Stimulated activated CD8-positive, alpha-beta memory T cell treated with anti-CD3 and anti-CD28 coated beads, Interleukin-15, amount 100 ng/mL, for 48 hours (primary cell): ENCODE measurements at regions not wholly inside any gene's neighbourhood (a gene's known extent, or its start where the extent isn't known, plus 50 kb on each side); places are given as distances from the start of the nearest gene placed in this dataset.
"Not testable (repeated sequence)": the region's sequence is repeated elsewhere in the genome, so short reads cannot be mapped to it uniquely, and the experiment has no call there.

Experiments used
- DNase-seq, 2 donors: peaks; one replicate each; pipeline ENCODE4 v3.0.0-alpha.2; 2020; ENCODE audit warnings: low read depth in 2 of 2

DNA sequence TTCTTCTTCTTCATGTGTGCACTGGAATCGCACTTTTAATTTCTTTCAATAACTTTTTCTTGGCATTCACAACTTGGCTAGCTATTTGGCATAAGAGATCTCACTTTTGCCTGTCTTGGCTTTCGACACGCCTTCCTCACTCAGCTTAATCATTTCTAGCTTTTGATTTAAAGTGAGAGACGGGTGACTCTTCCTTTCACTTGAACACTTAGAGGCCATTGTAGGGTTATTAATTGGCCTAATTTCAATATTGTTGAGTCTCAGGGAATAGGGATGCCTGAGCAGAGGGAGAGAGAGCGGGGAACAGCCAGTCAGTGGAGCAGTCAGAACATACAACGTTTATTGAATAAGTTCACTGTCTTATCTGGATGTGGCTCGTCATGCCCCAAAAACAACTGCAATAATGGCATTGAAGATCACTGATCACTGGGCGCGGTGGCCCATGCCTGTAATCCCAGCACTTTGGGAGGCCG is 200.3 kb downstream of the SEC14L1 start:
- DNase-seq = no peak

DNA sequence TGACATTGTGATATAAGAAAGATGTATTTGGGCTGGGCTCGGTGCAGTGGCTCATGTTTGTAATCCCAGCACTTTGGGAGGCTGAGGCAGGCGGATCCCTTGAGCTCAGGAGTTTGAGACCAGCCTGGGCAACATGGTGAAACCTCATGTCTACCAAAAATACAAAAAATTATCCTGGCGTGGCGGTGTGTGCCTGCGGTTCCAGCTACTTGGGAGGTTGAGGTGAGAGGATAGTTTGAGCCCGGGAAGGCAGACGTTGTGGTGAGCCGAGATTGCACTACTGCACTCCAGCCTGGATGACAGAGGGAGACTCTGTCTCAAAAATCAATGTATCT is 201.9 kb downstream of the SEC14L1 start:
- not testable (repeated sequence) for DNase-seq

DNA sequence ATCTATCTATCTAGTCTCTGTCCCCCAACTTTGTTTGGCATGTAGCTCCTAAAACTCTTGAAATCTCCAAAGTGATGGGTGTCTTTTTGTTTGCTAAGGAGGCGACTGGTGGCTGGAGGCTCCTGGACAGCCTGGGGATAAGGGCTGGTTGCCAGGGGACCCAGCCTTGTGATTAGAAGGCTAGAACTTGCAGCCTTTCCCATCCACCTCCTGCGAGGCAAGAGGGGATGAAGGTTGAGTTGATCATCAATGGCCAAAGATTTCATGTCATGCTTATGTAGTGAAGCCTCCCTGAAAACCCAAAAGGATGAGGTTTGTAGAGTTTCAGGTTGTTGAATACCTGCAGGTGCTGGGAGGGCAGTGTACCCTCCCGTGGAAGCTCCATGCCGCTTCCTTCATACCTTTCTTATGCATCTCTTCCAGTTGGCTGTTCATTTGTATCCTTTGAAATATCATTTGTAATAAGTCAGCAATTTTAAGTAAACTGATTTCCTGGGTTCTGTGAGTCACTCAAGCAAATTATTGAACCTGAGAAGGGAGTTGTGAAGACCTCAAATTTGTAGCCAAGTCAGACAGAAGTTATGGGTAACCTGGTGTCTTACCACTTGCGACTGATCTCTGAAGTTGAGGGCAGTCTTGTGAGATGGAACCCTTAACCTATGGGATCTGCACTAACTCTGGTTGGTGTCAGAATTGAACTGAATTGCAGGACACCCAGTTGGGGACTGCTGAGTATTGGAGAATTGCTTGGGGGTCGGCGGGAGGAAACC is 202.4 kb downstream of the SEC14L1 start:
- no peak for DNase-seq

DNA sequence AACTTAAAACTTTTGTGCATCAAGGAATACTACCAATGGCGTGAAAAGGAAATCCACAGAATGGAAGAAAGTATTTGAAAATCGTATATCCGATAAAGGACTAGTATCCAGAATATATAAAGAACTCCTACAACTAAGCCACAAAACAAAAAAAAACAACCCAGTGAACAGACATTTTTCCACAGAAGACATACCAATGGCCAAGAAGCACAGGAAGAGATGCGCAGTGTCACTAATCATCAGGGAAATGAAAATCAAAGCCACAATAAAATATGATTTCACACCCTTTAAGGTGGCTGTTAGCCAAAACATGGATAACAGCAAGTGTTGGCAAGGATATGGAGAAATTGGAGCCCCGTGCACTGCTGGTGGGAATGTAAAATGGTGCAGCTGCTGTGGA is 203.3 kb downstream of the SEC14L1 start:
- DNase-seq = no peak

DNA sequence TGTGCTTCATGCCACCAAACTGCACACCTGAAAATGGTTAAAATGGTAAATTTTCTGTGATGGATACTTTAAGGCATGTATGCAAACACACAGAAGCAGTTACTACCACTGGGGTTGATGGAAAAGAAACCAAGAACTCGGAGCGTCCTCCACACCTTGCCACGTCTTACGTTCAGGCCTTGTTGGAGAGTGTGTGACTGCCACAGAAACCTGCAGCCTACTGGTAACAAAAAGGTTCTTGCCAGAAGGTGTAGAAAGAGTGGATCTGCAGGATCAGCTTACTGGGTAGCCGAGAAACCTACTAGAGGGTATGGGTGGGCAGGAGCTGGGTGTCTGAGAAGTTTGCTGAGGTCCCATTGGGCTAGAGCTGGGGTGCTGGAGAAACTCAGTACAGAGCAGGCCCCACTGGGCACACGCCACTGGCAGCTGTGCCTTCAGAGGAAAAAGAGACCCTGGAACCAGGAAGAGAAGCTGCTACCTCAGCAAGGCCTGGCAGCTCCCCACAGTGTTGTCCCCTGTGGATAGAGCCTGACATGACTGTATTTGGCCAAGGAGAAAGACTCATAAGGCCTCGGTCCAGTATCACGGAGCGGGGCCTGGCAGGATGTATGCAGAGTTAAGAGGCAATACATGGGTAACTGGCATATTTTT is 204.6 kb downstream of the SEC14L1 start:
- DNase-seq = no peak

DNA sequence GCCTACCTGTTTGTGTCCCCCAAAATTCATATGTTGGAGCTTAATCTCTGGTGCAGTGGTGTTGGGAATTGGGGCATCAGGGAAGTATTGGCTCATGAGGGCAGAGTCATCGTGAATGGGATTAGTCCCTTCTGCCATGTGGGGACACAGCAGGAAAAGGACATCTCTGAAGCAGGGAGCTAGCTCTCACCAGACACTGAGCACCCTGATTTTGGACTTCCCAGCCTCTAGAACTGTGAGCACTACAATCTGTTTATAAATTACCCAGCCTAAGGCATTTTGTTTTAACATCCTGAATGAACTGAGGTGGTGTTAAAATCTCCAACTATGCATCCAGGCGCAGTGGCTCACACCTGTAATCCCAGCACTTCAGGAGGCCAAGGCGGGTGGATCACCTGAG is 206.0 kb downstream of the SEC14L1 start:
- DNase-seq = no peak

DNA sequence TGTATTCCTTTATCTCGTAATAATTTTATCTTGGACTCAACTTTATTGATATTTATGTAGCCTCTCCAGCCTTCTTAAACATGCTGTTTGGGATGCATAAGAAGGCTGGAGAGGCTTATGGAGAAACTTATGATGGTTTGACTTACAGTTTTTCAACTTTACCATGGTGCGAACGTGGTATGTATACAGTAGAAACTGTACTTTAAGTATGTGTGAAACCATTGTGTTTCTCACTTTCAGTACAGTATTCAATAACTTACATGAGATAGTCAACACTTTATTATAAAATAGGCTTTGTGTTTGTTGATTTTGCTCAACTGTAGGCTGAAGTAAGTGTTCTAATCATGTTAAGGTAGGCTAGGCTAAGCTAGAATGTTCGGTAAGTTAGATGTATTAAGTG is 206.8 kb downstream of the SEC14L1 start:
- no peak for DNase-seq

DNA sequence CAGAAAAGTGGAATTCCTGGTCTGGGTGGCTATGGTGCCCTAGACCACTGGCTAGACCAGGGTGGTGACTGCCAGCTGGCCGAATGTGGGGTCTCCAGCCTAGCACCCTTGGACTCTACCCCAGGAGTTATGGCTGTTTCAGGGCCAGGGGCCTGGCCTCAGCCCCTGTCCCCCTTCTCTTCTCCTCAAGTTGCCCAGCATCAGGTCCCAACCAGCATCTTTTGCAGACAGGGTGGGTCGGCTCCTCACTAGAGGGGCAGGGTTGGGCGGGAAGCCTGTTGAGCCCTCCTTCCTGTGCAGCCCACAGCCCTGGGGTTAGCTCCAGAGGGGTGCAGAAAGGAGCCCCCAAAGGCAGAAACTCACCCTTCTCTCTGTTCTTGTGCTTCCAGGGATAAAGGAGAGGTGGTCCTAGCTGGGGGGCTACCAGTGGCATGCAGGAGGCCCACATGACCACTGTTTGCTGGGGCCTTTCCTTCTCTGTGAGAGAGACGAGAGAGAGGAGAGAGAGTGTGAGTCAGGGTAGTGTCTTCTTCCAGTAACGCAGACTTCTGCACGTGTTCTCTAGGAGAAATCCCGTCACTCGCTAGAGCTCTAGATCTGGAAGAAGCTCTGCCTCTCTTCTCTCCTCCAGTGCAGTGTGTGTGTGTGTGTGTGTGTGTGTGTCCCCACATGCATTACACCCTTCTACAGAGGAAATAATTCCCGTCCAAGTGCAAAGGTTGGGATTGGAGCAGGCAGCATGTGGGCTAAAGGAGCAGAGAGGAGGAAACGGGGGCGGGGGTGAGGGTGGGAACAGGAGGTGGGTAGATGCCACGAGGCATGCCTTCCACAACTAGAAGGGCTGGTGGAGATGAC is 209.4 kb downstream of the SEC14L1 start:
- DNase-seq = no peak

DNA sequence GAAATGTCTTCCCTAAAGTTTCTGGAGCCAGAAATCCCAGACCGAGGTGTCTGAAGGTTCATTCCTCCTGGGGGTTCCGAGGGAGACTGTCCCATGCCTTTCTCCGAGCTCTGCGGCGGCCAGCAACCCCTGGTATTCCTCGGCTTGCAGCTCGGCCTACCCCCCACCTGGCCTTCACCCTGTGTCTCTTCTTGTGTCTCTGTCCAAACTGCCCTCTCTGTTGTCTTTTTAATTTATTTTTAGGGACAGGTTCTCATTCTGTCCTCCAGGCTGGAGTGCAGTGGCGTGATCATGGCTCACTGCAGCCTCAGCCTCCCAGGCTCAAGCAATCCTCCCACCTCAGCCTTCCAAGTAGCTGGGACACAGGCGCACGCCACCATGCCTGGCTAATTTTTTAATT is 211.7 kb downstream of the SEC14L1 start:
- no peak for DNase-seq

DNA sequence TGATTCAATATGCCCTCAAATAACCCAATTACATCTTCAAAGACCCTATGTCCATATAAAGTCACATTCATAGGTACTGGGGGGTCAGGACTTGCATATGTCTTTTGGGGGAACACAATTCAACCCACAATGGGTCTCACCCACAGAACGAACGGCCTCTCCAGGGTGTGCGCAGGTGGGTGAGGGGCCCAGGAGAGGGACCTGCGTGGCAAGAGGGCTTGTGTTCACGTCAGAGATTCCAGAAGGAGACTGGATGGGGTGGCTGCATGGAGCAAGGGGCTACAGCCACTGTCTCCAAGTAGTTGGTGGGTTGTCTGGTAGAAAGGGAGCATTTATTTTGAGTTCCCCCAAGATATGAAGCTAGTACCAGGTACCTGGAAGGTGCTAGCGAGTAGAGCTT is 212.2 kb downstream of the SEC14L1 start:
- DNase-seq = no peak

DNA sequence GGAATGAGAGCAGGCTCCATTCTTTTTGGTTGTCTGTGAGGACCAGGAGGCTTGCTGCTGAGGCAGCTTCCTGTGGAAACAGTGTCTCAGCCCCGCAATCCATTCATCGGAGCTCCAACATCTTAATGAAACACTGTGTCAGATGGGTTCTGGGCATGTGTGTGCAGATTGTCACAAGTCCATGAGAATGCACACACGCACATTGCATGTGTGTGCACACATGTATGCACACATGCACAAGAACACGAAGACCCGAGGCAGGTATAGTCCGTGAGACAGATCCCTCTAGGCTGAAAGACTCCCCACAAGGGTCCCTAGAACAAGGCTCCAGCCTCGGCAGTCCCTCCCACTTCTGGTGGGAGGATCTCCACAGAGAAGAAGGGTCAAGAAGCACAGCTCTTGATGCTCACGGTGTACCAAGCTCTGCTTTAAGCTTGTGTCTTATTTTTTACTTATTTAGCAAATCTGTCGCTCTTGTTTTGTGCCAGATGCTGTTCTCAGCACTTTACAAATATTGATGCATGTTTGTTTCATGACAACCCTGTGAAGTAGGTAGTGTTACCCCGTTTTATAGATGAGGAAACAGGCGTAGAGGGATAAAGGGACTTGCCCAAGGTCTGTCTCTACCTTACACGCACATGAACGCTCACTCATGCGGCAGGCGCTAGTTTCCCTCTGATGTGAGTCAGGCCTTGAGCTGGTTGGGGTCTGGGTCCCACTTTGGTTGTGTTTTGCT is 213.1 kb downstream of the SEC14L1 start:
- no peak for DNase-seq

DNA sequence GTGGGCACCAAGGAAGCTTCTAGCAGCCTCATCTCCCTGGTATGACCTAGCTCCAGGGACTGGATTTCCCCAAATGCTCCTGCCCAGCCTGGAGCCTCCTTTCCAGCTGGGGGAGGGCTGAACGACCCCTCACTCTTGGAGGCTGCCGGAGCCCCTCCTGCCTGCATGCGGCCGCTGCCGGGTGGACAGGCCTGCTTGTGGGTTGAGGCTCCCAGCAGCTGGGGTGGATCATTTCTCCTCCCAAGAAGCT is 213.6 kb downstream of the SEC14L1 start:
- no peak for DNase-seq

DNA sequence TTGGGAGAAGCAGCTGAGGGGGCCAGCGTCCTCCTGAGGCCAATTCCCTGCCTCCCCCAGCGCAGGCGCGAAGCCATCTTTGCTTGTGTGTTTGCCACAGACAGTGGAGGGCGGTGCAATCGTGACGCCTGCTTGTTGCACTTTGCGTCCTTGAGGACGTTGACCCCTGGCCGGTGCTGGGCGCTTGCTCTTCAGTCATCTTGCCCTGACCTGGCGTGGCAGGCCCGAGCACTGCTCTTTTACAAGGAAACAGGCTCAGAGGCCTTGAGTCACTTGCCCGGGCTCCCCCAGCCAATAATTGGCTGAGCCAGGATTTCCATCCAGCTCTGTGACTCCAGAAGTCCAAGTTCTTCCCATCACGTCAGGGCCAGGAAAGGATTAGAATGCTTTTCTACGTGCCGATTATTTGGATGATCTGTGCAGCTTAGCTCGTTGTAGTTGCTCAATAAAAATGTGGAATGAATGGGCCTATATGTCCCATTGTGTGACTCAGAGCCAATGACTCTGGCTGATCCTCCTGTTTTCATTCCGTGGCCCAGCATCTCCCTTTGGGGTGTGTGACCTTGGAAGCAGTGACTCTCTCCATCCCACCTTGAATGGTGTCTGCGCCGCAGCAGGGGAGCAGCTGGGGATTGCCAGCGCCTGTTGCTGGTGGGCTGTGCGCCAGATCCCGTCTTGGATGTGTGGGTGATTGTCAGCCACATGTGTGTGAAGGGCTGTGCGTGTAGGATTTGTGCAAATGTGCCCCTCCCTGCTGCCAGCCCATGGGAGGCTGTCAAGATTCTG is 214.1 kb downstream of the SEC14L1 start:
- DNase-seq = no peak

DNA sequence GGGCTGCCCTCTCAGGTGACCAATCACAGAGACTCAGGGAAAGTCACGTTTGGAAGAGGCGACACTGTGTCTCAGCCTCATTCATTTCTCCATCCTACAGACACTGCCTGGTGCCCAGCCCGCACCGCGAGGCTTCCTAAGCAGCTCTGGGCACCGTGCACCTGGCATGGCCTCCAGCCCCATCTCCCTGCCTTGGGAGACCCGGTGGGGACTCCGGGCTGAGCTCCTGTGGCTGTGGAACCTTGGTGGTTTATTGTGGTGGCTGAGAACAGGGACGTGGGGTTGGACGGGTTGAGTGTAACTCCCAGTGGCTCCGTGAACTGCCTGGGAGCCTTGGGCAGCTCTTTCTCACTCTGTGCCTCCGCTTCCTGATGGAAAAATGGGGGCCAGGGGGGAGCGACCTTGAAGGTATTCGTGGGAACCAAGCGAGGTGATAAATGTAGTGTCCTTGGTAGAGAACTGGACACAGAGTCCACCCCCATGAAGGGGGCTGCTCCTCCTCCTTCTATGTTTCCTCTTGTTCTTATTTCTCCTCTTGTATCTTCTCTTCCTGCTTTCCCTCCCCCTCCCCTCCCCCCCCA is 215.4 kb downstream of the SEC14L1 start:
- no peak for DNase-seq

DNA sequence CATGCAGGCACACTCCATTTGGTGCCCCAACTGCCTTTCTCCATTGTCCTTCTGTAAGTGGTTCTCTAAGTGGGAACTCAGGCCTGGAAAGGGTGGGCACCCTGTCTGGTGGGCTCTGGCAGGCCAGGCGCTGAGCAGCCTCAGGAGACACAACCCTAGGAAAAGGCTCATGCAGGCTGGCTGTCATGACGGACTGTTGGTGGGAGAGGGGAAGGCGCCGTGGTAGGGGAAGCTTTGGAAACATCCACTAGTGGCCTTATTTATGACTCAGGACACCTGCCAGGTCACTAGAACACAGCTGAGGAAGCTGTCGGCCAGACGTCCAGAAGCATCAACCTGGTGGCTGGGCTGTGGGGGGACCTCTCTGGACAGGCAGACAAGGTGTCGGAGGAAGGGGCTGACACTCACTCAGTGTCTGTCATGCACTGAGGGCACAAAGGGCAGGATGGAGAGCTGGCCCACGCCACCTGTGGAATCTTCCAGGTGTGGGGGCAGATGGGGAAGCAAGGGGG is 216.0 kb downstream of the SEC14L1 start:
- no peak for DNase-seq

DNA sequence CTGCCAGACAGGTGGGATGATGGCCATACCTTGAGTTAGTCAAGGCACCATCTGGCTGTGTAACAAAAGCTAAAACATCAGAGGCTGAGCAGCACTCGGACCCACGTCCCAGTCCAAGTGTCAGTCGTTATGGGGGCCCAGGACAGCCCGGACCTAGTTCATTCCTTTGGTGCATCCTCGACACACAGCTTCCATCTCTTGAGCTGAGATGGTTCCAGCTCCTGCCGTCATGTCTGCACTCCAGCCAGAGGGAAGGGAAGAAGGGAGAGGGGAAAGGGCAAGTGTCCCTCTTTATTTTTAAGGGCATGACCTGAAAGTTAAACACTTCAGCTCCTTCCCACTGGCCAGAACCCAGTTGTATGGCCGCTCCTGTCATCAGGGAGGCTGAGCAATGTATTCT is 218.0 kb downstream of the SEC14L1 start:
- no peak for DNase-seq

DNA sequence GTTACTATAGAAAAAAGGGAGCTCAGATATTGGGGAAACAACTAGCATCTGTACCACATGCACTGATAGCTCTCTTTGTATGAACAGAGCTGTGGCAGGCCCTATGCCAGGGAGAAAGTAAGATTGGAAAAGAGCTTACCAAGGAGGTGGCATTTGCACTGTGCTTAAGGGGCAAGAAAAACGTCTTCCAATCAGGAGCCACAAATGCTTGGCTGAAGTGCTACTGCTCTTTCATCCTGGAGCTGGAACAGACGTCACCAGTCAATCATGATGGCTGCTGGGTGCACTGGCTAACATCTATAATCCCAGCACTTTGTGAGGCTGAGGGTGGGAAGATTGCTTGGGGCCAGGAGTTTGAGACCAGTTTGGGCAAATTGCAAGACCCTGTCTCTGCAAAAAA is 218.5 kb downstream of the SEC14L1 start:
- no peak for DNase-seq

DNA sequence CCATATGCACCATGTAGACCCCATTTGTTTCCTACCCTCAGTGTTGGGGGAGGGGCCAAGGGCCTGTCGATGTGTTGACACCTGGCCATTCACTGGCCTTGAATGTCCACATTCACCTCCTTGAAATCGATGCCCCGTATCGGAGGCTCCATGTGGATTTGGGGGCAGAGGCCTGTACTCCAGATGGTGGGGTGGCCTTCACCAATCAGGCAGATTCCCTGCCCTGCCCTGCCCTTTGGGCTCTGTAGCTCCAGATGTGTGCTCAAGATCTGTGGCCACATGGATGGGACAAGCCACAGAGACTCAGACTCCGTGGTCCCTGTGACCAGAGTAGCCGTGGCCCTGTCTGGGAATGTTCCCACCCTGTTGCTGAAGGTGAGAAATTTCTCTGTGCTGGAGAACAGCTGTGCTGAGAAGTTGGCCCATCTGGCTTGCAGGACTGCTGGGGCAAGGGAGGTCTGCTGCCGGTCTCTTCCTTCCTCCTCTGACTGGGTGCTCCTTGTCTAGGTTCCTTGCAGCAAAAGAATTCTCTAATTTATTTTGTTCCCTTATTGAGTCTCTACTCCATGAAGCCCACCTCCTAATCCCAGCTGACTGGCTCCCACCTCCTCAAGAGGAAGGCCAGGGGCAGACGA is 221.3 kb downstream of the SEC14L1 start:
- no peak for DNase-seq

DNA sequence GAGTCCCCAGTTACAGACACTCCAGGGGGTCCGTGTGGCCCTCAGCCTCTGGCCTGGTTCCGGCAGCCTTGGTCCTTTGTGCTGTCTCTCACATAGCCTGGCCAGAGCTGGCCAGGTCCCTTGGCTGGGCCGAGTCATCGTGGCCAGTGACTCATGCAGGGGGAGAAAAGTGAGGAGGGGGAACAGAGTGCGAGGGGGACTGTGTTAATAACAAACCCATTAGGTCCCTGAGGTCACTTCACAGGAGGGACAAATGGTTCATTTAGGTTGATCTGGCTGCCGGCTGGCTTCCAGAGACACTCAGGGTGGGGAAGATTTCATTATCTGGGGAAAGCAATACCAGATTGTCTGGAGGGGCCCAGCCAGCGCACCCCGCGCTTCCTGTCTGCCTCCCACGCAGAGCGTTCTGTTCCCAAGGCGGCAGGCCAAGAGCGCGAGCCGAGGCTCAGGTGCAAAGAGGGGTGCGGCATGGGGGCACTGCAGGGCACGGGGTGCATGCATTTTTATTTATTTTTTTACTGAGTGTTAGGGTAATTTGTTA is 223.1 kb downstream of the SEC14L1 start:
- DNase-seq = no peak

DNA sequence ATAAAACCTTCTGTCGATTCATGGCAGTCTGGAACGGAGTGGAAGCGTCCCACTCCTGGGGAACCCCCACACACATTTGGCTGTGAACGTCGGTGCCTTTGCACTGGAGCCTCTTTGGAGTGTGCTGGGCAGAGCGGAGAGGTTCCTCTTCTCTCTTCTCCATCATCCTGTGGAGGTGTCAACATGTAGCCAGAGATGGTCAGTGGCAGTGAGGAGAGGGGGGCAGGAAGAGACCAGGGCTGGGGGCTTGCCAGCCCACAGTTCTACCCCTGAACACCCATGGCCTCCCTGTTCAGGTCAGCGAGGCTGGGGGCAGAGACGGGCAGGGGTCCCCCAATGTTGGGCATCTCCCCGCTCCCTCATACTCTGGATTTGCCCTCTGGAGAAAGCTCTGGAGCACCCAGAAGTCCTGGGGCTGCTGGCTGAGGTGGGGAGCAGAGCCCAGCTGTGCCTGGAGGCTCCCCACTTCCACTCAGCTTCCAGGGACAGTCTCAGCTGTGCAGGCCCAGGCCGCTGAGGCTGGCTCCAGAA is 223.7 kb downstream of the SEC14L1 start:
- no peak for DNase-seq
